ENCODE measurements at regions not wholly inside any gene's neighbourhood (a gene's known extent, or its start where the extent isn't known, plus 50 kb on each side); places are given as distances from the start of the nearest gene placed in this dataset.
"Not testable (repeated sequence)": the region's sequence is repeated elsewhere in the genome, so short reads cannot be mapped to it uniquely, and the experiment has no call there.

- DNase-seq: no peak
- no peaks in the 10 kb centered on the region for H3K27me3 Mint-ChIP-seq
- no peaks in the 10 kb centered on the region for H3K4me1 Mint-ChIP-seq (ENCODE audit: low read depth in 2 of 2)
- no peak for ATAC-seq (replicated peaks)
- H3K4me3 Mint-ChIP-seq: no peak overlapping the region
- no peaks in the 10 kb centered on the region for H3K36me3 Mint-ChIP-seq (ENCODE audit: insufficient read depth)
- H3K9me3 Mint-ChIP-seq: peaks cover 0 to 2% of the 10 kb centered on the region in 2 donors
- no peak overlapping the region for H3K27ac Mint-ChIP-seq
Measured at GRCh38 chr11:109964487-109964886, 128.7 kb upstream of the ZC3H12C start.

- H3K36me3 Mint-ChIP-seq (ENCODE audit: insufficient read depth); H3K27me3 Mint-ChIP-seq; H3K4me3 Mint-ChIP-seq; H3K27ac Mint-ChIP-seq; H3K9me3 Mint-ChIP-seq; ATAC-seq (replicated peaks); DNase-seq; H3K4me1 Mint-ChIP-seq (ENCODE audit: low read depth in 2 of 2): not testable (repeated sequence)
Measured at GRCh38 chr11:109965445-109965844, 127.7 kb upstream of the ZC3H12C start.

DNA sequence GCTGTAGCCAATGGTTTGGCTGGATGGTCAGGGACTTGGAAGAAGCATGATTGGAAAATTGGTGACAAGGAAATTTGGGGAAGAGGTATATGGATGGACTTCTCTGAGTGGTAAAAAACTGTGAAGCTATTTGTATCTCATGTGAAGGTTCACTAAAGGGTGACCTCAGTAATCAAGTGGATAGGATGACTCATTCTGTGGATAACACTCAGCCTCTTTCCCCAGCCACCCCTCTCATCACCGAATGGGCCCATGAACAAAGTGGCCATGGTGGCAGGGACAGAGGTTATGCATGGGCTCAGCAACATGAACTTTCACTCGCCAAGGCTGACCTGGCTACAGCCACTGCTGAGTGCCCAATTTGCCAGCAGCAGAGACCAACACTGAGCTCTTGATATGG, 127.3 kb upstream of the ZC3H12C start:
- not testable (repeated sequence) for DNase-seq; H3K27me3 Mint-ChIP-seq; H3K36me3 Mint-ChIP-seq (ENCODE audit: insufficient read depth); H3K27ac Mint-ChIP-seq; ATAC-seq (replicated peaks); H3K4me1 Mint-ChIP-seq (ENCODE audit: low read depth in 2 of 2); H3K4me3 Mint-ChIP-seq; H3K9me3 Mint-ChIP-seq

DNA sequence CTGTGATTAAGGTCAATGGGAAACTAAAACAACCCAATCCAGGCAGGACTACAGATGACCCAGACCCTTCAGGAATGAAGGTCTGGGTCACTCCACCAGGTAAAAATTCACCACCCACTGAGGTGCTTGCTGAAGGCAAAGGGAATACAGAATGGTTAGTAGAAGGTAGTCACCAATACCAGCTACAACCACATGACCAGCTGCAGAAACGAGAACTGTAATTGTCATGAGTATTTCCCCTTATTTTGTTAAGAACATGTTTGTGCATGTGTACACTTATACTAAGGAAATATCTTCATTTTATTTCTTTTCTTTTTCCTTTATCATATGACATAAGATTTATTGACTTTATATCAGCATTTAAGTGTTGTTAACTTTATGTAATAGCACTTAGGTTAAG, 126.1 kb upstream of the ZC3H12C start:
- not testable (repeated sequence) for H3K27me3 Mint-ChIP-seq; H3K9me3 Mint-ChIP-seq; H3K4me3 Mint-ChIP-seq; DNase-seq; ATAC-seq (replicated peaks); H3K27ac Mint-ChIP-seq; H3K36me3 Mint-ChIP-seq (ENCODE audit: insufficient read depth); H3K4me1 Mint-ChIP-seq (ENCODE audit: low read depth in 2 of 2)

- Mint-ChIP-seq H3K27ac (no peak overlapping the region), H3K27me3 (peaks cover 7 to 12% of the 10 kb centered on the region in 2 donors), H3K36me3 (ENCODE audit: insufficient read depth) (no peaks in the 10 kb centered on the region), H3K4me3 (no peak overlapping the region), H3K9me3 (peaks cover 0 to 2% of the 10 kb centered on the region in 2 donors), H3K4me1 (ENCODE audit: low read depth in 2 of 2) (no peaks in the 10 kb centered on the region)
- ATAC-seq (replicated peaks): no peak
- DNase-seq: no peak
Measured at GRCh38 chr11:109968299-109968698, 124.9 kb upstream of the ZC3H12C start.

- Mint-ChIP-seq H3K4me1 (ENCODE audit: low read depth in 2 of 2) (no peaks in the 10 kb centered on the region), H3K4me3 (no peak overlapping the region), H3K36me3 (ENCODE audit: insufficient read depth) (no peaks in the 10 kb centered on the region), H3K27ac (no peak overlapping the region), H3K9me3 (peaks cover 0 to 2% of the 10 kb centered on the region in 2 donors), H3K27me3 (peaks cover 9 to 15% of the 10 kb centered on the region in 2 donors)
- DNase-seq (no peak), ATAC-seq (replicated peaks) (no peak)
Measured at GRCh38 chr11:109968781-109969180, 124.4 kb upstream of the ZC3H12C start.

GRCh38 chr11:109970516-109971183, 122.5 kb upstream of the ZC3H12C start:
- Mint-ChIP-seq H3K4me3 (no peak overlapping the region), H3K36me3 (ENCODE audit: insufficient read depth) (no peaks in the 10 kb centered on the region), H3K4me1 (ENCODE audit: low read depth in 2 of 2) (no peaks in the 10 kb centered on the region), H3K27ac (no peak overlapping the region), H3K27me3 (peaks cover 19 to 22% of the 10 kb centered on the region in 2 donors), H3K9me3 (peaks cover 0 to 2% of the 10 kb centered on the region in 2 donors)
- no peak for DNase-seq
- ATAC-seq (replicated peaks): no peak

- ATAC-seq (replicated peaks): no peak
- Mint-ChIP-seq H3K27ac (no peak overlapping the region), H3K4me3 (no peak overlapping the region)
Measured at GRCh38 chr11:109971184-109971523, 122.0 kb upstream of the ZC3H12C start.

DNA sequence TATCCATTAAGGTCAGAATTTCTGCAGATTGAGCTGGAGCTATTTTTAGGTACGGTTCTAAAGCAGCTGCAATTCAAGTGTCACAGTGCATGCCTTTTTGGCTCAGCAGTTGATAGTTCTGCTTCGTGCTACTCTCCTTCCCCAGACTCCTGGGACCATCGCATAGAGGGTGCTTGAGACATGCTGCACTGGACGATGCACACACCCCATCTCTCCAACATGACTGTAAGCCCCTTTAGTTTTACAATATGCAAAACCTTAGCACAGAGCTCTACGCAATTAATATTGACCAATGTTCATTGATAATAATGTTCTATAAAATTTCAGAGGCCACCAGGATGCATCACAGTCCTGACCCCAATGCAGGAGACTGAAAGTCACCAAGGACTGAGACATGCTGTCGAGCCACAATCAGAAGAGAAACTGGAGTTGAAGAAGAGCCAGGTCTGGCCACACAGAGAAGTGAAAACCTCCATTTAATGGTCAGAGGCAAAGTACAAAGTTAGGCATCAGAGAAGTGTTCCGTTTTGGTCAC, 120.9 kb upstream of the ZC3H12C start:
- Mint-ChIP-seq H3K4me1 (ENCODE audit: low read depth in 2 of 2) (no peaks in the 10 kb centered on the region), H3K27me3 (peaks cover 19 to 22% of the 10 kb centered on the region in 2 donors), H3K9me3 (no peaks in the 10 kb centered on the region), H3K27ac (no peak overlapping the region), H3K36me3 (ENCODE audit: insufficient read depth) (no peaks in the 10 kb centered on the region), H3K4me3 (no peak overlapping the region)
- DNase-seq (no peak), ATAC-seq (replicated peaks) (no peak)

More at GRCh38 chr11:109971184-109971523, 122.0 kb upstream of the ZC3H12C start:
- peaks cover 0 to 2% of the 10 kb centered on the region in 2 donors for H3K9me3 Mint-ChIP-seq
- no peaks in the 10 kb centered on the region for H3K36me3 Mint-ChIP-seq (ENCODE audit: insufficient read depth)
- H3K27me3 Mint-ChIP-seq: peaks cover 19 to 22% of the 10 kb centered on the region in 2 donors
- DNase-seq: no peak
- H3K4me1 Mint-ChIP-seq (ENCODE audit: low read depth in 2 of 2): no peaks in the 10 kb centered on the region

- ATAC-seq (replicated peaks) (no peak), DNase-seq (no peak)
- Mint-ChIP-seq H3K36me3 (ENCODE audit: insufficient read depth) (no peaks in the 10 kb centered on the region), H3K27me3 (peaks cover 19 to 22% of the 10 kb centered on the region in 2 donors), H3K4me3 (no peak overlapping the region), H3K27ac (no peak overlapping the region), H3K9me3 (no peaks in the 10 kb centered on the region), H3K4me1 (ENCODE audit: low read depth in 2 of 2) (no peaks in the 10 kb centered on the region)
Measured at GRCh38 chr11:109972939-109973338, 120.3 kb upstream of the ZC3H12C start.

- H3K4me3 Mint-ChIP-seq: no peak overlapping the region
- H3K27ac Mint-ChIP-seq: no peak overlapping the region
- no peaks in the 10 kb centered on the region for H3K36me3 Mint-ChIP-seq (ENCODE audit: insufficient read depth)
- H3K27me3 Mint-ChIP-seq: peaks cover 19 to 22% of the 10 kb centered on the region in 2 donors
- H3K4me1 Mint-ChIP-seq (ENCODE audit: low read depth in 2 of 2): no peaks in the 10 kb centered on the region
- ATAC-seq (replicated peaks) (no peak), DNase-seq (no peak)
- no peaks in the 10 kb centered on the region for H3K9me3 Mint-ChIP-seq
Measured at GRCh38 chr11:109973486-109973885, 119.7 kb upstream of the ZC3H12C start.

DNA sequence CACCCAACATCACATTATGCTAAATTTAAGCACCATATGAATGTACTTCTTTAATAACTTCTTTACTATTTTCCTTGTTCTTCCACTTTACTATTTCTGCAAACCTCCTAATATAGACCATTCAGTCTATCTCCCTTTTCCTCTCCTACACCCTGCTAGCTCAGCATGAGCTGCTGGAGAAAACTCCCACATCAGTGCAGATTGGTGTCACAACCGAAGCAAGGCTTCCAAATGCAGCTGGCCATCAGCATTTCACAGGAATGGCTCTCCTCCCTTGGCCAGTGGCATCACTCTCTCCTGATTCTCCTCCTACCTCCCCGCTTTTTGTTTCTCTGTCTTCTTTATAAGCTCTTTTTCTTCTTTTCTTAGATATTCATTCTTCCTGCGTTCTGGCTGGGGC, 118.7 kb upstream of the ZC3H12C start:
- H3K9me3 Mint-ChIP-seq: no peaks in the 10 kb centered on the region
- H3K4me3 Mint-ChIP-seq: no peak overlapping the region
- H3K4me1 Mint-ChIP-seq (ENCODE audit: low read depth in 2 of 2): no peaks in the 10 kb centered on the region
- peaks cover 19 to 22% of the 10 kb centered on the region in 2 donors for H3K27me3 Mint-ChIP-seq
- H3K27ac Mint-ChIP-seq: no peak overlapping the region
- H3K36me3 Mint-ChIP-seq (ENCODE audit: insufficient read depth): no peaks in the 10 kb centered on the region
- ATAC-seq (replicated peaks) (no peak), DNase-seq (no peak)

DNA sequence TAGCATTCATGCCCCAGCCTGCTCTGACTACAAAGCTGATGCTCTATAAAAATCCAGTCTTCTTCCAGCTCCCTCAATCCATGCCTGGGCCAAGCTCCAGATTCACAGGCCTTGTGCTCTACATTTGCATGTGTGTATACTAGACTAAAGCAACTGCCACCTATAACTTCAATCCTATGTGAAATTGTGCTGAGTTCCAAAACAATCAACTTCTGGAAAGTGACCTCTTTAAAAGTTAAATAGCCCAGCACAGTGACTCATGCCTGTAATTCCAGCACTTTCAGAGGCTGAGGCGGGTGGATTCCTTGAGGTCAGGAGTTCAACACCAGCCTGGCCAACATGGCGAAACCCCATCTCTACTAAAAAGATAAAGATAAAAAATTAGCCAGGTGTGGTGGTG, 114.3 kb upstream of the ZC3H12C start:
- no peak overlapping the region for H3K4me3 Mint-ChIP-seq
- H3K9me3 Mint-ChIP-seq: peaks cover 0 to 2% of the 10 kb centered on the region in 2 donors
- no peak overlapping the region for H3K27ac Mint-ChIP-seq
- H3K27me3 Mint-ChIP-seq: peaks cover 7 to 30% of the 10 kb centered on the region in 2 donors
- DNase-seq (no peak), ATAC-seq (replicated peaks) (no peak)
- H3K36me3 Mint-ChIP-seq (ENCODE audit: insufficient read depth): no peaks in the 10 kb centered on the region
- H3K4me1 Mint-ChIP-seq (ENCODE audit: low read depth in 2 of 2): no peaks in the 10 kb centered on the region

DNA sequence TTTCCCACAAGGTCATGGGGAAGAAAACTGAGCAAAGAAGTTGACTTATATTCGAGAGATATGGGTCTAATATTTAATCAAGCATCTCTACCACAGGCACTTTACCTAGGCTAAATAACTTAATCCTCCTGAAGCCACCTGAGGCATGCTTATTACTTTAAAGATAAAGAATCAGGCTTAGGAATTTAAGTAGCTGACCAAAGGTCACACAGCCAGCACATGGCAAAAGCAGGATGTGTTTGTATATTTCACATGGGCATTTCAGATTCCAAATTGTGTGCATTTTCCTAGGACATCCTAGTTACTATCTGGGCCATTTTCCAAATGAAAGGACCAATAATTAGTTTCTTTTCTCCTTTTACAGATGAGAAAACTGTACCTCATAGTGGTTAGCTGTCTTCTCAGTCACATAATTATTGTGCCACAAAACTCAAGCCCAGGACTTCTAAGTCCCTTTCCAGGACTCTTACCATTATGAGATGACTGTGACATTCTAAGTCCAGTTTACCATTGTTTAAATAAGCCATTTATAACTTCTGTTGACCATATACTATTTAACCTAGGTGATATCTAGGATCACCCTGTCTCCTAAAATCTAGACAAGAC, 112.1 kb upstream of the ZC3H12C start:
- Mint-ChIP-seq H3K4me3 (no peak overlapping the region), H3K9me3 (peaks cover 0 to 2% of the 10 kb centered on the region in 2 donors), H3K27me3 (peaks cover 0 to 19% of the 10 kb centered on the region in 2 donors), H3K27ac (no peak overlapping the region), H3K4me1 (ENCODE audit: low read depth in 2 of 2) (no peaks in the 10 kb centered on the region), H3K36me3 (ENCODE audit: insufficient read depth) (no peaks in the 10 kb centered on the region)
- no peak for ATAC-seq (replicated peaks)
- no peak for DNase-seq
